NCI-H748 treated with DMSO at 0.1 percent for 48 hours (cell line): ENCODE measurements at regions not wholly inside any gene's neighbourhood (a gene's known extent, or its start where the extent isn't known, plus 50 kb on each side); places are given as distances from the start of the nearest gene placed in this dataset.
"Not testable (repeated sequence)": the region's sequence is repeated elsewhere in the genome, so short reads cannot be mapped to it uniquely, and the experiment has no call there.

Experiments
- DNase-seq: peaks from one replicate; lab custom pipeline; 2025; lab: John Stamatoyannopoulos, UW

GRCh38 chr10:8338177-8338766 is 283.8 kb downstream of the GATA3 start:
- no peak for DNase-seq

GRCh38 chr10:8344756-8345155 is 290.3 kb downstream of the GATA3 start:
- no peak for DNase-seq

- no peak for DNase-seq
These were observed 292.4 kb downstream of the GATA3 start for GRCh38 chr10:8346861-8347260.

- DNase-seq = not testable (repeated sequence)
These were observed 293.1 kb downstream of the GATA3 start for GRCh38 chr10:8347614-8348013.

- DNase-seq = no peak
These were observed 295.2 kb downstream of the GATA3 start for GRCh38 chr10:8349610-8350249.

- no peak for DNase-seq
These were observed 295.9 kb downstream of the GATA3 start for GRCh38 chr10:8350250-8350967.

- no peak for DNase-seq
These were observed 297.9 kb downstream of the GATA3 start for GRCh38 chr10:8352171-8353075.

GRCh38 chr10:8356283-8356682 is 301.8 kb downstream of the GATA3 start:
- DNase-seq = no peak

- DNase-seq = no peak
These were observed 305.0 kb downstream of the GATA3 start for GRCh38 chr10:8359467-8359866.

- DNase-seq = no peak
These were observed 305.9 kb downstream of the GATA3 start for GRCh38 chr10:8360365-8360764.

- no peak for DNase-seq
These were observed 306.5 kb downstream of the GATA3 start for GRCh38 chr10:8360814-8361509.

GRCh38 chr10:8361510-8361844 is 307.0 kb downstream of the GATA3 start:
- no peak for DNase-seq

- DNase-seq = no peak
These were observed 311.7 kb downstream of the GATA3 start for GRCh38 chr10:8365935-8366911.

GRCh38 chr10:8367672-8368411 is 313.4 kb downstream of the GATA3 start:
- DNase-seq = not testable (repeated sequence)

GRCh38 chr10:8369666-8370065 is 315.2 kb downstream of the GATA3 start:
- DNase-seq = no peak

GRCh38 chr10:8374334-8374733 is 319.8 kb downstream of the GATA3 start:
- no peak for DNase-seq

GRCh38 chr10:8375137-8375536 is 320.6 kb downstream of the GATA3 start:
- DNase-seq = no peak

GRCh38 chr10:8378198-8378983 is 323.9 kb downstream of the GATA3 start:
- no peak for DNase-seq
